Stomach (tissue), 8 donors: ENCODE measurements at regions not wholly inside any gene's neighbourhood (a gene's known extent, or its start where the extent isn't known, plus 50 kb on each side); places are given as distances from the start of the nearest gene placed in this dataset.
A peak's percentile ranks its signal among the peaks of the same experiment; 100 is the strongest.

Experiments
- DNase-seq, 2 donors: peaks; one replicate each; pipeline versions ENCODE4 v3.0.0 to v3.0.0-alpha.2; 2013 to 2019
- H3K27ac ChIP-seq, 5 donors: fragments of 200-600 bp in 4 of 5; sonication (generic) in 4 of 5; one replicate each; pipeline ENCODE4 v1.5.1; 2013 to 2019; ENCODE audit warnings: mild to moderate bottlenecking in 1 of 5, moderate library complexity in 1 of 5
- H3K27me3 ChIP-seq, 3 donors: fragments of 200-600 bp; sonication (generic); one replicate each; pipeline ENCODE4 v1.5.1; 2017 to 2019; ENCODE audit warnings: mixed run types in 1 of 3
- H3K36me3 ChIP-seq, 4 donors: fragments of 200-600 bp; sonication (generic); 1 replicate in 3 of 4; 2 replicates in 1 of 4; pipeline ENCODE4 v1.5.1; 2016 to 2019
- H3K4me1 ChIP-seq, 4 donors: fragments of 200-600 bp; sonication (generic); one replicate each; pipeline ENCODE4 v1.5.1; 2016 to 2019
- H3K4me3 ChIP-seq, 4 donors: fragments of 200-600 bp; sonication (generic) in 3 of 4; one replicate each; pipeline ENCODE4 v1.5.1; 2016 to 2019; ENCODE audit warnings: mild to moderate bottlenecking in 1 of 4
- H3K9me3 ChIP-seq, 4 donors: fragments of 200-600 bp; sonication (generic); one replicate each; pipeline ENCODE4 v1.5.1; 2016 to 2019
- CTCF ChIP-seq, 7 experiments: fragments of 450-650 bp in 4 of 7; fragments of 200-600 bp in 3 of 7; sonication (generic) in 3 of 7; IDR thresholded peaks; one replicate each; pipeline ENCODE4 v1.5.1; 2016 to 2019; ENCODE audit warnings: antibody characterized with exemption in 7 of 7, control low read depth in 2 of 7, mild to moderate bottlenecking in 1 of 7
- EP300 ChIP-seq: sonication (generic); formaldehyde crosslinking; IDR thresholded peaks from one replicate; pipeline ENCODE4 v1.6.1; 2017; ENCODE audit warnings: antibody characterized with exemption
- POLR2A ChIP-seq, 4 donors: fragments of 450-650 bp; IDR thresholded peaks; one replicate each; pipeline ENCODE4 v1.6.1; 2016; ENCODE audit warnings: antibody characterized with exemption in 4 of 4, control low read depth in 2 of 4, mild to moderate bottlenecking in 1 of 4, moderate library complexity in 1 of 4
- POLR2AphosphoS5 ChIP-seq, 3 donors: sonication (generic); formaldehyde crosslinking; IDR thresholded peaks; one replicate each; pipeline ENCODE4 v1.6.1; 2016; ENCODE audit warnings: antibody characterized with exemption in 3 of 3
- WGBS, 5 donors: extraction: QIAGEN DNeasy Blood & Tissue Kit in 3 of 5; methylation state at CpG; one replicate each; pipeline versions ENCODE4 v1.1.5 to v1.1.7; 2013 to 2018; 5-methylcytosine and 5-hydroxymethylcytosine counted together
- intact Hi-C: fragments of 100-400 bp; cut with DNase I; formaldehyde crosslinking; loops from one replicate; pipeline ENCODE4 v1.15.1; 2023; ENCODE audit warnings: low total_unique reads
- donor health status: healthy with polysubstance abuse.
- donor health status: Bipolar disorder and iron deficiency.
- donor health status: healthy.

GRCh38 chr18:10265560-10266333, 188.7 kb upstream of the APCDD1 start:
- no peak for DNase-seq
- WGBS, 5 donors = 49 to 66% (median 56%) methylated on average over 6 of the region's 6 CpGs
- no peak overlapping the region for H3K27ac ChIP-seq

GRCh38 chr18:10266334-10266590, 188.2 kb upstream of the APCDD1 start:
- H3K27ac ChIP-seq = no peak overlapping the region
- no peak overlapping the region for H3K4me3 ChIP-seq
- intact Hi-C loops = no loop called here
- no peak for TF ChIP-seq POLR2AphosphoS5 (IDR thresholded peaks at IDR 0.05)
- TF ChIP-seq CTCF (IDR thresholded peaks at IDR 0.05) = no peak
- no peak for TF ChIP-seq POLR2A (IDR thresholded peaks at IDR 0.05)
- peak in 1 of 2 donors; percentile 78 for DNase-seq
- H3K27me3 ChIP-seq = no peaks in the 10 kb centered on the region
- peaks cover 16 to 27% (median 26%) of the 10 kb centered on the region in 4 donors for H3K4me1 ChIP-seq
- WGBS, 5 donors = 79 to 86% (median 82%) methylated on average over 4 of the region's 4 CpGs
- H3K36me3 ChIP-seq = no peaks in the 10 kb centered on the region
- H3K9me3 ChIP-seq = no peaks in the 10 kb centered on the region

More at GRCh38 chr18:10265560-10266333, 188.7 kb upstream of the APCDD1 start:
- H3K4me1 ChIP-seq = peaks cover 14 to 23% (median 22%) of the 10 kb centered on the region in 4 donors
- H3K27me3 ChIP-seq = no peaks in the 10 kb centered on the region
- H3K9me3 ChIP-seq = no peaks in the 10 kb centered on the region
- TF ChIP-seq POLR2AphosphoS5 (IDR thresholded peaks at IDR 0.05) (no peak), CTCF (IDR thresholded peaks at IDR 0.05) (no peak), POLR2A (IDR thresholded peaks at IDR 0.05) (no peak), EP300 (no peak)
- intact Hi-C loops = no loop called here
- no peak overlapping the region for H3K4me3 ChIP-seq
- no peaks in the 10 kb centered on the region for H3K36me3 ChIP-seq

GRCh38 chr18:10269261-10269660, 185.2 kb upstream of the APCDD1 start:
- Histone ChIP-seq H3K36me3 (no peaks in the 10 kb centered on the region), H3K27ac (peak overlapping the region in 3 of 5 donors; percentile 54 to 63 (median 61)), H3K4me3 (no peak overlapping the region), H3K27me3 (no peaks in the 10 kb centered on the region), H3K4me1 (peaks cover 16 to 27% (median 26%) of the 10 kb centered on the region in 4 donors), H3K9me3 (no peaks in the 10 kb centered on the region)
- TF ChIP-seq CTCF (IDR thresholded peaks at IDR 0.05) (no peak), POLR2AphosphoS5 (IDR thresholded peaks at IDR 0.05) (no peak), POLR2A (IDR thresholded peaks at IDR 0.05) (no peak), EP300 (no peak)
- WGBS, 5 donors = 32 to 44% (median 38%) methylated on average over 1 of the region's 1 CpG
- DNase-seq = no peak
- intact Hi-C loops = no loop called here

GRCh38 chr18:10270151-10270571, 184.3 kb upstream of the APCDD1 start:
- peaks cover 16 to 27% (median 26%) of the 10 kb centered on the region in 4 donors for H3K4me1 ChIP-seq

More at GRCh38 chr18:10270151-10270571, 184.3 kb upstream of the APCDD1 start:
- Histone ChIP-seq H3K4me3 (no peak overlapping the region), H3K36me3 (no peaks in the 10 kb centered on the region), H3K9me3 (no peaks in the 10 kb centered on the region), H3K27ac (peak overlapping the region; percentile 18 to 63 (median 50)), H3K27me3 (no peaks in the 10 kb centered on the region)
- WGBS, 5 donors = 16 to 36% (median 29%) methylated on average over 8 of the region's 8 CpGs
- intact Hi-C loops = no loop called here
- TF ChIP-seq EP300 = no peak
- peak in 2 of 3 donors; percentile 22 to 46 for TF ChIP-seq POLR2AphosphoS5 (IDR thresholded peaks at IDR 0.05)
- no peak for TF ChIP-seq CTCF (IDR thresholded peaks at IDR 0.05)
- no peak for TF ChIP-seq POLR2A (IDR thresholded peaks at IDR 0.05)
- peak in 1 of 2 donors; percentile 68 for DNase-seq
